DMS114 treated with DMSO at 0.1 percent for 48 hours (cell line): ENCODE measurements at regions not wholly inside any gene's neighbourhood (a gene's known extent, or its start where the extent isn't known, plus 50 kb on each side); places are given as distances from the start of the nearest gene placed in this dataset.
"Not testable (repeated sequence)": the region's sequence is repeated elsewhere in the genome, so short reads cannot be mapped to it uniquely, and the experiment has no call there.

Source experiments
- DNase-seq: peaks from one replicate; lab custom pipeline; 2025; ENCODE audit not compliant: unreplicated experiment; lab: John Stamatoyannopoulos, UW

DNA sequence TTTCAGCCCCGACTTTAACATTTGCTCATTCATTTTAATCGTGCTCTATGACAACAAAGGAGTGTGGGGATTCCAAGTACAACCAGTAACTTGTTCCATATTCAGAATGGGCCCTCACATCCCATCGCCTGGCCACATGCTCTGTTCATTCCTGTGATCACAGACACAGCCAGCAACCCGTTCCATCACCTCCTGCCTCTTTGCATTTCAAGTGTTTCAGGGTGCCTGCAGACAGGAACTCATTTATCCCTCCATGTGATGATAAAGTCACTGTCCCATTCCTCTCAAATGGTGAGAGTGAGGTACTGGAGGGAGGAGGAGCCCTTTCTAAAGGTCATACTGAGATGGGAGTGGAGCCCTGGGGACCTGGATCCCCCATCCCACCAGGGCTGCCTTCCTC lies 571.1 kb downstream of the MAT2B start:
- DNase-seq, result no peak

DNA sequence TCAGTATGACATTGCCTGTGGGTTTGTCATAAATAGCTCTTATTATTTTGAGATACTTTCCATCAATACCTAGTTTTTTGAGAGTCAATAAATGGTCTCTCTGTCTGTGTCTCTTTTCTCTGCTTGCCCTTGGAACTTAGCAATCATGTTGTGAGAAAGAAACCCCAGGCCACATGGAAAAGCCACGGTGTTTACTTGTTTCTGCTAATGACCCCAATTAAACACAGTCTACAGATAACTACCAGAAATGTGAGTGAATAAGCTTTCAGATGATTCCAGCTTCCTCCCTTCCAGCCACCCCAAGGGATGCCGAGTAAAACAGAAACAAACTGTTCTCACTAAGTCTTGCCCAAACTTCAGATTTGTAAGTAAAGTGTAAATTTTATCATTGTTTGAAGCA lies 584.9 kb downstream of the MAT2B start:
- no peak for DNase-seq

DNA sequence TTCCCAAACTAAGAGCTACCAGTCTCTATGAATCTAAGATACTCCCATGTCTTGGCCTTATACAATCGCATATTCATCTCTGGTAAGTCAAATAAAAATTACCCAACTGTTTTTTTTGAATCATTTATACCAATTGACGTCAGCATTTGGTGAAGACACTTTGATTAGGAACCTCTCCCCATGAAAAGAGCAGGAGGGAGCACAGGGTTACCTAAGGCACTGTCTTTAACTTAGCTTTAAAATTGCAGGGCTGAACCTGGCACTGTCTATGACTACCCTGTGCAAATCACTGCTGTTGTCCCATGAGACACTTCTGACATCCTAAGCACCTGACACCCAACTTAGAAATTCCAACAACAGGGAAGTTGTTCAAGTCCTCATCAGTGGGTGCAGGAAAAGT lies 586.4 kb downstream of the MAT2B start:
- DNase-seq, result no peak

DNA sequence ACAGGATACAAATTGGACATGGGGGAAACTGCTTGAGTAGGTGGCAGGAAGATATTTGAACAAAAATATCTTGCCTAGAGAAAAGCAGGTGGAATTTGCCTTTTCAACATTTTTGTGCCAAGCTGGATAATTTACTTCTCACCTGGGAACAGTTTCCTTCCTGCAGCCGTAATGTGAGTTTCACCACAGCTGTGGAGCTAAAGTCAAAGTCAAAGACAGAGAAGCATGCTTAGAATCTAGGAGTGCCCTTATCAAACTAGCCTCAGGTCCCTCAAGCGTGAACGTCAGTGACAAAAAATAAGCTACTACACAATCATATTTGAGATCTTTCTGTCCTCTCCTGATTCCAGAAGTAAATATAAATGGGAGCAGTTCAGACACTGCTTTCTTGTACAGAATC lies 588.9 kb downstream of the MAT2B start:
- no peak for DNase-seq

DNA sequence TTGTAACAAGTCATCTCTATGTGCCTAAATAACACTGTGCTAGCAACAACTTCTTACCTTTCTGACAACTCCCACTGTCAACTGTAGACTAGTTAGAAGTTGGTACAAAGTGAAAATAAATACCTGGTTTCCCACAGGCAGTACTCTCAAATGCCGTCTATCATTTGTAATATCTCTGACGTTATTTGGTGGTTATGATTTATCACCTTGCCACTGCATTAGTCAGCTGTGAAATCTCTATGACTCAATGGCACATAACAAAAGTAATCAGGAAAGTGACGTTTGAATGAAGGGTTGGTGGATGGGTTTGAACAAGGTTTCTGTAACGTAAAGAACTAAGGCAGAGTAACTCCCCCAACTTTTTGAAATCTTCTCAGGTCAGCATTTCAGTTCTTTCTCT lies 592.3 kb downstream of the MAT2B start:
- DNase-seq, result no peak

DNA sequence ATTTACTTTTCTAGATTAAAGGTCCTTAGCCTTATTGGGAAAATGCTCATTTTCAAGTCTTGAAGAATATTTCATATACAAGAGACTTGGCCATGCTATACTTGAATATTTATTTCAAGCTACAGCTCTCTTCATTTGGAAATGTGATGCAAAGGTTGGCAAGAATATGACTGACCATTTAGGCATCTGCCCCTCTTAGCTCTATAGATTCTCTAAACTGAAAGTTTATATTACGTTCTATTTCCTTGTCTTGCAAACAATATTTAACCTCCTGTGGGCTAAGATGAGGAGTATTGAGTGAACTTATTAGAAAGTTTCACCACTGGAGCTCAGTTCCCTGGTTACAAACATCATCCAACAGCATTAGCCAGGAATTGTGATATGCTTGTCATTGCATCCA lies 593.1 kb downstream of the MAT2B start:
- DNase-seq, result no peak

DNA sequence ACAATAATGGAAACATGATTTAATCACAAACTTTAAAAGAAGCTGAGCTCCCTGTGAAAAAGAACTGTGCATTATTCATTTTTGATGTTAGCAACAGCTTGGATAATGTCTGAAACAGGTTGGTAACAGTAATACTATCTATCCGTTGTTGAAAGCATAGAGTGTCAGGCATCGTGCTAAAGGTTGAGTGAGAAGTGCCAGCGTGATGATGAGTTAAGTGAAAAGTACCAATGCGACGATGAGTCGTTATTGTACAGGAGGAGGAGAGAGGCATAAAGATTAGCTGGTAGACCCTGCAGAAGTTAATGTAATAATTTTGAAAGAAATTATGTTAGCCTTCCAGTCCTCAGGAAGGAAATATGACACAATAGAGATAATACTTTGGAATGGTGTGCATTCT lies 593.6 kb downstream of the MAT2B start:
- DNase-seq, result no peak

DNA sequence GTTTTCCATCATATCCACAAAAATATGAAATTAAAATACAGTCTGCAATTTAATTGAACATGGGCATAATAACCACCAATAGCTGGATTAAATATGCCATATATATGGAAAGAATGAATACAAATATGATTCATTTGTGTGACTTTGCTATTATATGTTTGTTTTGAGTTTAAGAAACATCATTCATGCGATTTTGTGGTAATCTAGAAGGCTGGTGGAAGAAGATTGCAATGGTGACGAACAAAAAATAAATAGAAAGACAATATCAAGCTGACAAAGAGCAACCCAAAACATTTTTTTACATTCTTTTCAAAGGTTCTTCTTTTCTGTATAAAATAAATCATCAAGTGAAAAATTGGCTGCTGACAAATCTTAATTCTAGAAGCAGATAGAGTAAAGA lies 610.0 kb downstream of the MAT2B start:
- no peak for DNase-seq

DNA sequence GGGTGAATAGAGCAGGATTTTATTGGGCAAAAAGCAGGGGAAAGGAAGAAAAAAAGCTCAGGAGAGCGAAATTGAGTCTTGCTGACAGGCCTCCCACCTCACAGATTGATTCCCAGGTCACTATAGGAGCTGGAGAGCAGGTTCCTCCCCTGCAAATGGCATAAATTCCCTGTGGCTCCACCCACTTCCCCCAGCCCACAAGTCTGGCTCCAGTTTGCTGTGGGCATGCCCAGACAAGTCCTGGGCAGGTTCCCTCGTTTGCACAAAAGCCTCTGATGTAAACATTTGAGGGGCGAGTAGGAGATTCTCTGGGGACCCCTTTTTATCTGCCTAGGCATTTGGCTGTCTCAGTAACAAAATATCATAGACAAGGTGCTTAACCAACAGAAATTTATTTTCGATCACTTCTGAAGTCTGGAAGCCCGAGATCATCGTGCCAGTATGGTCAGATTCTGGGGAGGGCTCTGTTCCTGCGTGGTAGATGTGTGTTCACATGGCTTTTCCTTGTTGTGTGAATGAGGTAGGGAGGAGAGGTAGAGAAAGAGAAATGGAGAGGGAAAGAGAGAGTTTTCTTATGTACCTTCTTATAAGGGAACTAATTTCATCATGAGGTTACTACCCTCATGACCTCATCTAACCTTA lies 614.5 kb downstream of the MAT2B start:
- no peak for DNase-seq

DNA sequence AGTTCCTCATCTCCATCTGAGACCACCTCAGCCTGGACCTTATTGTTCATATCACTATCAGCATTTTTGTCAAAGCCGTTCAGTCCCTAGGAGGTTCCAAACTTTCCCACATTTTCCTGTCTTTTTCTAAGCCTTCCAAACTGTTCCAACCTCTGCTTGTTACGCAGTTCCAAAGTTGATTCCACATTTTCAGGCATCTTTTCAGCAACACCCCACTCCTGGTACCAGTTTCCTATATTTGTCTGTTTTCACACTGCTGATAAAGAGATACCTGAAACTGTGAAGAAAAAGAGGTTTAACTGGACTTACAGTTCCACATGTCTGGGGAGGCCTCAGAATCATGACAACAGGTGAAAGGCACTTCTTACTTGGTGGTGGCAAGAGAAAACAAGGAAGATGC lies 622.1 kb downstream of the MAT2B start:
- no peak for DNase-seq

DNA sequence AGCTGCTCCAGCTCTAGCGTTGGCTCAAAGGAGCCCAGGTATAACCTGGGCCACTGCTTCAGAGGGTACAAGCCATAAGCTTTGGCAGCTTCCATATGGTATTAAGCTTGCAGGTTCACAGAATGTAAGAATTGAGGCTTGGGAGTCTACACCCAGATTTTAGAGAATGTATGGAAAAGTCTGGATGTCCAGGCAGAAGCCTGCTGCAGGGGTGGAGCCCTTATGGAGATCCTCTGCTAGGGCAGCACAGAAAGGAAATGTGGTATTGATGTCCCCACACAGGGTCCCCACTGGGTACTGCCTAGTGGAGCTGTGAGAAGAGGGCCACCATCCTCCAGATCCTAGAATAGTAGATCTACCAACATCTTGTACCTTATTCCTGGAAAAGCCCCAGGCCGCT lies 626.9 kb downstream of the MAT2B start:
- DNase-seq, result no peak

DNA sequence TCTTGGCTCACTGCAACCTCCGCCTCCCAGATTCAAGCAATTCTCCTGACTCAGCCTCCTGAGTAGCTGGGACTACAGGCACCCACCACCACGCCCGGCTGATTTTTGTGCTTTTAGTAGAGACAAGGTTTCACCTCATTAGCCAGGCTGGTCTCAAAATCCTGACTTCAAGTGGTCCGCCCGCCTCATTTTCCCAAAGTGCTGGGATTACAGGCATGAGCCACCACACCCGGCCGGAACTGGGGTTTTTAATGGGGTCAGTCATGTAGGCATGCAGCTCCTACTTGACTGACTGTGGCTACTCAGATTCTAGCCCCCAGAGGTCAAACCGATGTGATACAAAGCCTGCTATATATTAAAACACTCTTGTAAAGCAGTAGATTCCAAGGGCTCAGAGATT lies 631.7 kb downstream of the MAT2B start:
- no peak for DNase-seq

DNA sequence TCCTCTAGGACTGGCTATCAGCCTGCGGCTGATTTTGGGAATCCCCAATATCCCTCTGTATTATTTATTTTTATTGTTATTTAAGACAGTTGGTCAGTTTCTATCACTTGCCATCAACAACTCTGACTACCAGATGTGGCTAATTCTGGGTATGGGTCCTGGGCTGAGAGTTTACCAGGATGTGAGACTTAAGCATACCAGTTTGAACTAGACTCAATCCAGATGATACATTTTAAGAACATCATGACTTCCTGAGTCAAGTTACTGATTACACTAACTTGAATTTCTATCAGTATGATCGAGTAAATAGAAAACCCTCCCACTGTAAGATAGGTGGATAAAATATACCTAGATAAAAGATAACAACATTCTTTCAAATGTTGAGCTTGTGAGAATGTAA lies 634.0 kb downstream of the MAT2B start:
- DNase-seq, result no peak

DNA sequence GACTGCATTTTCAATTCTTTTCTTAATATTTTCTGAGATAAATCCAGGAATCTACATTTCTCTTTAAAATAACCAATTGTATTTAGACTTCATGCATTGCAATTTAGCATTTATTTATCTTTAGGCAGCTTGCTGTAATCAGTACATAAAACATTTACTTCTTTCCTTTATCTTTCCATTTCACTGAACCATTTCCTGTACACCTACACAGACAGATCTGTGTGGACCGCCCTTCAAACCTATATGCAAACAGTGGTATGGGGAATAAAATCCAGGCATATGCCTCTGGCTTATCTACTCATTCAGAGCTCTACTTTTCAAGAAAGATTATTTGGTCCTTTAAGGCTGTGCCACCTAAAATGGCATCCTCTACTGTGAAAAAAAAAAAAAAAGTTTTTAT lies 640.0 kb downstream of the MAT2B start:
- no peak for DNase-seq

DNA sequence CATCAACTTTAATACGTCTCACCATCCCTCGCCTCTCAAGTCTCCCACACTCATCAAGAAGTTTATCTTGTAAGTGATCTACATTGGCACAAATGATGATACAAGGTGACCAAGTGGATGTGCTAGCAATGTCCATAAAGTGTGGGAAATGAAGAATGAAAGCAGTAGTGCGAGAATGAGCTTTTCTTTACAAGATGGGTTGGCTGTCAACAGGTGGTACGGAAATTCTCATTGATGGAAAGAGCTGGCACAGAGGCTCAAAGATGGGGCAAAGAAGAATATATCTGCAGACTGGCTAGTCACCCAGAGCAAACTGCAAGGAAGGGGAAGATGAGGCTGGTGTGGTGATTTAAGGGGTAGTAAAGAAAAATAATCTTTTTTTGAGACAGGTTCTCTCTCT lies 640.8 kb downstream of the MAT2B start:
- no peak for DNase-seq

DNA sequence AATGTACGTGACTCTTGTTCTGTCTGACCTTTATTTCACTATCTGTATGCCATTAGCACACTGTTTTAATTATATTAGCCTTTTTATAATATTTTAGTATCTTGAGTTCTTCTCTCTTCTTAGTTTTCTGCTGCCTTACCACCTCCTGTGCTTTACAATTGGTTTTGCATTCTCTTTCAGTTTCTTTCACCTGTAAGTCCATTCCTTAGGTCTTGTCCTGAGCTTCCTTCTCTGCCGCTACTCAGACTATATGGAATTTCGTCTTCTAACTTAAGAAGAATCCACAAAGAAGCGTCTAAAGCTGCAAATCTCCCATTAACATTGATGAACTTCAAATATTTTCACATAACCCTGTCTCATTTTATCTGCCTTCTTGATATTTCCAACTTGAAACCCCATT lies 642.9 kb downstream of the MAT2B start:
- no peak for DNase-seq

DNA sequence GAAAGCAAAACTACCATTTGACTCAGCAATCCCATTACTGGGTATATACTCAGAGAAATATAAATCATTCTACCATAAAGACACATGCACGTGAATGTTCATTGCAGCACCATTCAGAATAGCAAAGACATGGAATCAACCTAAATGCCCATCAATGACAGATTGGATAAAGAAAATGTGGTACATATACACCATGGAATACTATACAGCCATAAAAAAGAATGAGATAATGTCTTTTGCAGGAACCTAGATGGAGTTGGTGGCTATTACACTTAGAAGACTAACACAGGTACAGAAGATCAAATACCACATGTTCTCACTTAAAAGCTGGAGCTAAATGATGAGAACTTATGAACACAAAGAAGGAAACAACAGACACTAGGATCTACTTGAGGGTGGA lies 647.1 kb downstream of the MAT2B start:
- not testable (repeated sequence) for DNase-seq

DNA sequence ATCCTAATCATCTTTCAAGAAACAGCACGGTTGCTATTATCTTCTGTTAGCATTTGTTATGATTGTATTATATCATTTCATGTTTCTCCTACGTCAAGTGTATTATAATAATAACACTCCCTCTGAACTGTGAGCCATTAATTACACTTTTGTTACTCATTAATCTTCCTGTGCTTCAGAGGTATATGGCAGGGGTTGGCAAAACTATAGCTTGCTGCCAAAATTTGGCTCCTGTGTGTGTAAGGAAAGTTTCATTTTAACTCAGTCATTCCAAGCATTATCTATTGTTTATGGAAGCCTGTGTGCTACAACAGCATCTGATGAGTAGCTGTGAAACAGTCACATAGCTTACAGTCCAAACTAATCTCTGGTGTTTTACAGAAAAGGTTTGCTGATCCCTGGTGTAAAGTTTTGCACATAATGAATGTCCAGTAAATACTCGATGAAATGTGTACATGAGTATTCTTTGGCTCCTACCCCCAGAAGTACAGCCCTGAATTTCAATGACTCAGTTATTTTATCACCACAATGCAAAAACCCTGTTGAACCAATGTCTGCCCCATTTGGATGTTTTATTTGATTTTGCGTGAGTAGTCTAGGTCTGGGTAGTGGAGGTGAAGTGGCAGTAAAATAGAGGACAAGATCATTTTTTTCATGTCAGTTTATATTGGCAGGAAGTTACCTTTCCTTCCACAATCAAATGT lies 648.2 kb downstream of the MAT2B start:
- DNase-seq, result no peak

DNA sequence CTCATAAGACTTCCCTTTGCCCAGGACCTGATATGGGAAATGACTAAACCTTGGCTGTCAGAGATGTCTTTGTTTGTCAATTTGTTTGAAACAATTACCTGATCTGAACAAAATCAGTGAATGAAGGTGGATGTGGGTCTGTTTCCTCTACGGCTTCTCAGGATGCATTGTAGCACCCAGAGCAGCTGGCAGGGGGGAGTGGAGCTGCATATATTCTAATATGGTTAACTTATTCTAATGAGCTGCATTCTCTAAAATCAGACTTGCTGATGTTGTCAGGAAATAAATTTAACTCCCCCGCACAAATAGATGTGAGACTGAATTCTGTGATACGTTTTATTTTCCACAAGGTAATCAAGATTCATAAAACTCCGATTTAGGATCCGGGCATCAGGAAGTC lies 665.4 kb downstream of the MAT2B start:
- DNase-seq, result no peak

DNA sequence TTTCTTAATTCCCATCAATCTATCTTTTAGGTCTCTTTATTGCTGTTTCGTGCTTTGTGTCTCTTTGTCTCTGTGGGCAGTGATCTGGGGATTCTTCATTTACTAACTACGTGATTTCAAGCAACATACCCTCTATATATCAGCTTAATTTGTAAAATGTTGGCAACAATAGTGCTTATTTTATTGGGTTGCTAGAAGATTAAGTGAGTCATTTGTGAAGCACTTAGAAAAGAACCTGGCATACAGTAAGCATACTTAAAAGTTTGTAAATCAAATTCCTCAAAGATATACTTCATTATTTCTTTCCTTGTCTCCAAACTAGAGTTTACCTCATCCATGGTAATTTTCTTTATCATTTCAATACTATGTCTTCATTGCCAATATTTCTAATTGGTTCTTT lies 669.7 kb downstream of the MAT2B start:
- DNase-seq, result no peak

DNA sequence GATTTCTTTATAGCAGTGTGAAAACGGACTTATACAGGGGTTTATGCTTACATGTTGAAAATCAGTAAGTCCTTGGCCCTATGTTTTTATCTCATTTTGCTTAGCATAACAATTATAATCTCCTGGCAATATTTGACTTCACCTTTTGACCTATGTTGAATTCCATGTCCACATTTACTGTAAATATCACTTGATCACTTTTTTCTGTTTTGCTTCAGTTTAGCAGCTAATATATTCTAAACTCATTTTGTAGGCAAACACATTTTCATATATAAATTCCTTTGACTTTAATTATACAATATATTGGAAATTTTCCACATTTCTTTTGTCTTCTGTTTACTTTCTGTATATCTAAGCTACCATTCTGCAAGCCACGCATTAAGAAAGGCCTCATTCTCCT lies 674.0 kb downstream of the MAT2B start:
- no peak for DNase-seq

DNA sequence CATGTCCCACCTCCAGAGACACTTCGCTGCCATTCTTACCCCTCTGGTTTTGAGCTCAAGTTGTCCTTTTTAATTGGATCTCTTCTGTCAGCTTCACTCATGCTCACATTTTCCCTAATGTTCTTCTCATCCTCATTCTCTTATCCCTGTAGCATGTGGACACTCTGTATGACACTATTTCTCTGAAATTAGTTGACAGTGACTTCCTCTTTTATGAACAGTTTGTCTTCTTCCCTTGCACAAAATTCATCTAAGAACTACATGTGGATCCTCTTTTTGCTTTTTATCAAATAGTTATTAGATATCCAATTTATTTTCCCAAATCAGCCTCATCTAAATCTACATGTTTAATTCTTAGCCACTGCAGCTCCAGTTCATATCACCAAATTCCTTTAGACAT lies 676.2 kb downstream of the MAT2B start:
- no peak for DNase-seq

DNA sequence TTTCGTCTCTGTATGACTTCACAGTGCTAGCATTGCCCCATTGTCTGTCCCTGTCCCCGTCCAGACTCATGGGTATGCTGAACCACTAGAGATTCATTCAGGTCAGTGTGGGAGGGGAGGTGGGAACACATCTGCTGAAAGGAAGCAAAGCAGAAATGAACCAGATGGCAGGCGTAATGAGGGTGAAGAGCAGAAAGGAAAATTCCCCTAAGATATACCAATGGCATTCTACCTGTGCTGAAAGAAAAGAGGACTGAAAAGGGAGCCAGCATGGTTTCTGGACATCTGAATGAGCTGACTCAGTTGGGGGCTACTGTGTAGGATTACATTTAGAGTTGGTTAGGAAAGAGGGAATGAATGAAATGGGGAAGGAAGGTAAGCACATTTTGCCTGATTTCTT lies 678.7 kb downstream of the MAT2B start:
- DNase-seq, result no peak
